Stimulated activated CD4-positive, alpha-beta T cell treated with anti-CD3 and anti-CD28 coated beads, TNF-alpha, amount 100 ng/mL, for 48 hours (primary cell): ENCODE measurements at regions not wholly inside any gene's neighbourhood (a gene's known extent, or its start where the extent isn't known, plus 50 kb on each side); places are given as distances from the start of the nearest gene placed in this dataset.
"Not testable (repeated sequence)": the region's sequence is repeated elsewhere in the genome, so short reads cannot be mapped to it uniquely, and the experiment has no call there.

Experiments used
- DNase-seq, 3 donors: peaks; one replicate each; pipeline ENCODE4 v3.0.0-alpha.2; 2020; ENCODE audit warnings: low read depth in 3 of 3

GRCh38 chr12:131375261-131375971 lies 335.5 kb upstream of the SFSWAP start:
- no peak for DNase-seq

- no peak for DNase-seq
Observed at GRCh38 chr12:131375972-131376345, 334.9 kb upstream of the SFSWAP start.

- no peak for DNase-seq
Observed at GRCh38 chr12:131378176-131378842, 332.6 kb upstream of the SFSWAP start.

GRCh38 chr12:131378861-131379665 lies 331.8 kb upstream of the SFSWAP start:
- DNase-seq, result no peak

- DNase-seq, result no peak
Observed at GRCh38 chr12:131379738-131380137, 331.2 kb upstream of the SFSWAP start.

GRCh38 chr12:131380220-131380964 lies 330.5 kb upstream of the SFSWAP start:
- DNase-seq, result no peak

- DNase-seq, result no peak
Observed at GRCh38 chr12:131380965-131381705, 329.8 kb upstream of the SFSWAP start.

GRCh38 chr12:131381716-131382430 lies 329.0 kb upstream of the SFSWAP start:
- DNase-seq, result no peak

- no peak for DNase-seq
Observed at GRCh38 chr12:131383291-131383690, 327.6 kb upstream of the SFSWAP start.

GRCh38 chr12:131383741-131384543 lies 326.9 kb upstream of the SFSWAP start:
- DNase-seq, result no peak

- DNase-seq, result no peak
Observed at GRCh38 chr12:131384544-131384855, 326.4 kb upstream of the SFSWAP start.

- DNase-seq, result no peak
Observed at GRCh38 chr12:131385313-131386166, 325.4 kb upstream of the SFSWAP start.

- no peak for DNase-seq
Observed at GRCh38 chr12:131386167-131386521, 324.7 kb upstream of the SFSWAP start.

- DNase-seq, result no peak
Observed at GRCh38 chr12:131386781-131387180, 324.1 kb upstream of the SFSWAP start.

GRCh38 chr12:131387281-131388163 lies 323.4 kb upstream of the SFSWAP start:
- DNase-seq, result no peak

GRCh38 chr12:131388164-131389053 lies 322.5 kb upstream of the SFSWAP start:
- DNase-seq, result not testable (repeated sequence)
